Suprapubic skin (tissue), 3 donors: ENCODE measurements at regions not wholly inside any gene's neighbourhood (a gene's known extent, or its start where the extent isn't known, plus 50 kb on each side); places are given as distances from the start of the nearest gene placed in this dataset.

Experiments used
- CTCF ChIP-seq, 2 donors: fragments of 200-600 bp in 1 of 2; fragments of 450-650 bp in 1 of 2; sonication (generic) in 1 of 2; IDR thresholded peaks; one replicate each; pipeline ENCODE4 v1.5.1; 2016 to 2019; ENCODE audit warnings: antibody characterized with exemption in 2 of 2, mild to moderate bottlenecking in 1 of 2, moderate library complexity in 1 of 2
- EP300 ChIP-seq: sonication (generic); formaldehyde crosslinking; IDR thresholded peaks from one replicate; pipeline ENCODE4 v1.6.1; 2017; ENCODE audit warnings: antibody characterized with exemption
- POLR2A ChIP-seq, 2 donors: fragments of 450-650 bp; IDR thresholded peaks; one replicate each; pipeline ENCODE4 v1.6.1; 2017; ENCODE audit warnings: antibody characterized with exemption in 2 of 2, mild to moderate bottlenecking in 2 of 2, moderate library complexity in 2 of 2

GRCh38 chr6:67680297-67680932 lies 954.7 kb upstream of the ADGRB3 start:
- TF ChIP-seq CTCF (IDR thresholded peaks at IDR 0.05), result no peak
- TF ChIP-seq POLR2A (IDR thresholded peaks at IDR 0.05), result no peak
- TF ChIP-seq EP300, result no peak
